ENCODE measurements at regions not wholly inside any gene's neighbourhood (a gene's known extent, or its start where the extent isn't known, plus 50 kb on each side); places are given as distances from the start of the nearest gene placed in this dataset.

GRCh38 chrX:38893441-38893840 is 92.2 kb downstream of the MID1IP1 start:
- no peak for TF ChIP-seq CTCF (IDR thresholded peaks at IDR 0.05; ENCODE audit: insufficient read depth, low read length, missing control alignments)
- POLR2A ChIA-PET, result no interaction called here
- DNase-seq (ENCODE audit: low read depth, low spot score), result no peak
- CTCF ChIA-PET, result no interaction called here
- no peak overlapping the region for H3K4me3 ChIP-seq (ENCODE audit: low read depth, low read length)

DNA sequence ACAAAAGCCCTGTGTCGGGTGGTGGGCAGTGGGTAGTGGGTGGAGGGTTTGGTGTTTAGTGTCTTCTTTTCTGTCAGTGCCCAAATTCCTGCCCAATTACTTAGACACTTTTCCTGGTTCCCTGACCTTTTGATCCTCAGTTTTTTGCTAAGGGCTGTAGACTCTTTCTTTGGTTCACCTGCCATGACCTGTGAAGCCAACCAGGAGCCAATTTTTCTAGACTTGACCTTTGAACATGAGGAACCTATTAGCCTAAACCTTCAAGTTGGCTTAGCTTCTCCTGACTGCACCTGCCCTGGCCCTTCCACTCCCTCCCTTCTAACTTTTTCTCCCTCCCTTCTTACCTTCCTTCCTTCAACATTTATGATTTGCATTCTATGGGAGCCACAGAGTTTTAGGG is 94.5 kb downstream of the MID1IP1 start:
- TF ChIP-seq CTCF (IDR thresholded peaks at IDR 0.05; ENCODE audit: insufficient read depth, low read length, missing control alignments), result no peak
- POLR2A ChIA-PET, result no interaction called here
- CTCF ChIA-PET, result no interaction called here
- no peak for DNase-seq (ENCODE audit: low read depth, low spot score)
- H3K4me3 ChIP-seq (ENCODE audit: low read depth, low read length), result no peak overlapping the region

GRCh38 chrX:38896724-38897298 is 95.6 kb downstream of the MID1IP1 start:
- CTCF ChIA-PET, result no interaction called here
- H3K4me3 ChIP-seq (ENCODE audit: low read depth, low read length), result no peak overlapping the region
- no peak for TF ChIP-seq CTCF (IDR thresholded peaks at IDR 0.05; ENCODE audit: insufficient read depth, low read length, missing control alignments)
- no peak for DNase-seq (ENCODE audit: low read depth, low spot score)
- POLR2A ChIA-PET, result no interaction called here

DNA sequence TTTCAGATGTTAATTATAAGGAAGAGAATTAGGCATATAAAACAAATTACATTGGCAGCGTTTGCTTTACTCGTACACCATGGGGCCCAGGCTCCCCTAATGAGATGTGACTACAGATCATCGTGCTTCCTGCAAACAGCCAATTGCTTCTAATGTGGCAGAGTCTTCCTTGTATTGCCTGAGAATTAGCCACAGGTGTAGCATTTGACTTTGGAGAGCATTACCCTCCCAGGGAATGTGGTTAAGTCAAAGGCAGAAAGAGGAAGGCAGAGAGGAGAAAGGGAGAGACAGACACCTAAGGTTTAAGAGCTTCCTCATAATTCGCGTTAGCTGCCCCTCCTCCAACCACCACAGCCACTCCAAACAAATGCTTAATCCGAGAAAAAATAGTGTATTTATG is 97.0 kb downstream of the MID1IP1 start:
- no peak for DNase-seq (ENCODE audit: low read depth, low spot score)
- no peak for TF ChIP-seq CTCF (IDR thresholded peaks at IDR 0.05; ENCODE audit: insufficient read depth, low read length, missing control alignments)
- POLR2A ChIA-PET, result no interaction called here
- CTCF ChIA-PET, result no interaction called here
- no peak overlapping the region for H3K4me3 ChIP-seq (ENCODE audit: low read depth, low read length)

DNA sequence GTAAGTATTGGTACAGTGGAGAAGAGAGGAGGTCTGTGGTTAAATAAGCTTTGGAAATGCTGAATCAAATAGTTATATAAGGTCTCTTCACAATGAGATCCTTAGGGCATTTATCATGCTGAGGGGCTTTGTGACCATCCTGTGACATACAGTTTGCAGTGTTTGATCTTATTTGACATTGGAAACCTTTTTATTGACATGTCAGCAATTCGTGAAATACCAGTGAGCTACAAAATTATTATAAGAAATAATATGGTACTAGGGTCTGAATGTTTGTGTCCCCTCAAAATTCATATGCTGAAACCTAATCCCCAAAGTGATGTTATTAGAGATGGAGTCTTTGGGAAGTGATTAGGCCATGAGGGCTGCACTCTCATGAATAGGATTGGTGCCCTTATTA is 98.4 kb downstream of the MID1IP1 start:
- no peak overlapping the region for H3K4me3 ChIP-seq (ENCODE audit: low read depth, low read length)
- no peak for TF ChIP-seq CTCF (IDR thresholded peaks at IDR 0.05; ENCODE audit: insufficient read depth, low read length, missing control alignments)
- ChIA-PET POLR2A (no interaction called here), CTCF (no interaction called here)
- no peak for DNase-seq (ENCODE audit: low read depth, low spot score)

- no peak overlapping the region for H3K4me3 ChIP-seq (ENCODE audit: low read depth, low read length)
- TF ChIP-seq CTCF (IDR thresholded peaks at IDR 0.05; ENCODE audit: insufficient read depth, low read length, missing control alignments), result no peak
- no peak for DNase-seq (ENCODE audit: low read depth, low spot score)
- CTCF ChIA-PET, result no interaction called here
- POLR2A ChIA-PET, result no interaction called here
Measured at GRCh38 chrX:38900719-38901118, 99.5 kb downstream of the MID1IP1 start.
